ENCODE measurements at regions not wholly inside any gene's neighbourhood (a gene's known extent, or its start where the extent isn't known, plus 50 kb on each side); places are given as distances from the start of the nearest gene placed in this dataset.

- DNase-seq, result no peak
Observed at GRCh38 chr6:12426121-12426520, 136.0 kb downstream of the EDN1 start.

GRCh38 chr6:12431023-12431422, 140.9 kb downstream of the EDN1 start:
- DNase-seq, result no peak

GRCh38 chr6:12436224-12436623, 146.1 kb downstream of the EDN1 start:
- DNase-seq, result no peak

DNA sequence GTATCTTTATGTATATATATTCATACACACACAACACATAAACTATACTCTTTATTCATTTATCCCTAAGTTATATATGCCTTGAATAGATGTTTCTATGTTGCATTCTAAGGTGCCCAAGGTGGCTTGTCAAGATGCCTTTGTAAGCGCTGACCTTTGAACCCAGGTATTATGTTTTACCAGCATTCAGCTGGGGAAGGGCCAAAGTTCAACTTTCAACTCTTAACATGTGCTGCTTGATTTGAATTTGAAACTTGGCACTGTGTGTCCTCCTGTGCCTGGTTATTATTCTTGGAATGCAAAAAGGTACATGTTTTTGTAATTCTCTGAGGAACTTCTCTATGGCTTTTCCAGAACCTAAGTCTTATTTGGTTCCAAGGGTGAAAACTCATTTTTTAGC, 146.5 kb downstream of the EDN1 start:
- no peak for DNase-seq

DNA sequence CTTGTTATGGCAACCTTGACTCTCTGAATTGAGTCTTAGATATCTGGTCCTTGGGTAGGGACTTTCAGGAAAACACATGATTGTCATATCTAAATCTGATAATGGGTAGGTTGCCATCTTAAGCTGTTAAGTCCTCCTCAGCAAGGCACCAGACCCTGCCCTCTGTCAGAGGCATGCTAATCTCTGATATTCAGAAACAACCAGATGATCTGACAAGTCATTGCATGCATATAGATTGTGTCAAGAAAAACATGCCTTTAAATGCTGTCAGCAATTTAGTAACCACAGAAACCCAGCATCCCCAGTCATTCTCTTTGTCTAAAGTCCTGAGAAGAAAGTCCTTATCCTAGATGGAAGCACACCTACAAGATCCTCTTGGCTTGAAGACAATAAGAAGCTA, 149.1 kb downstream of the EDN1 start:
- no peak for DNase-seq

GRCh38 chr6:12440981-12441380, 150.8 kb downstream of the EDN1 start:
- no peak for DNase-seq

DNA sequence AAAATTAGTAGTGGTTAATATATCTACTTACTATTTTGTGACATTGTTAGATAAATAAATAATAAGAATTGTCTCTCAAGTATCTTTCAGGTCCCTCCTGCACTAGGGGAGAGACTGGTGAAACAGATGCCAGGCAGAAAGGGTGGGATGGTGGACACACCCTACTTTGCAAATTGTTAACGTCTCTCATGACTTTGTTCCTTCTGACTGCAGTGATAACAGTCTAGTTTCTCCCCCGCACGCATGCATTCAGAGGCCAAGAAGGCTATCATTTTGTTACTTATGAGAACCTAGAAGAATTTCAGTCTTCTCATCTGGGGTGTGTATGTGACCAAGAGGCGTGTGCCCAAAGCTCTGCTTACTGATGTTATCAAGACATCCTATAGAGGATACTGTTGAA, 152.3 kb downstream of the EDN1 start:
- DNase-seq, result no peak

GRCh38 chr6:12446394-12446793, 156.2 kb downstream of the EDN1 start:
- no peak for DNase-seq

GRCh38 chr6:12449447-12449846, 159.3 kb downstream of the EDN1 start:
- no peak for DNase-seq

GRCh38 chr6:12450467-12450866, 160.3 kb downstream of the EDN1 start:
- DNase-seq, result no peak

DNA sequence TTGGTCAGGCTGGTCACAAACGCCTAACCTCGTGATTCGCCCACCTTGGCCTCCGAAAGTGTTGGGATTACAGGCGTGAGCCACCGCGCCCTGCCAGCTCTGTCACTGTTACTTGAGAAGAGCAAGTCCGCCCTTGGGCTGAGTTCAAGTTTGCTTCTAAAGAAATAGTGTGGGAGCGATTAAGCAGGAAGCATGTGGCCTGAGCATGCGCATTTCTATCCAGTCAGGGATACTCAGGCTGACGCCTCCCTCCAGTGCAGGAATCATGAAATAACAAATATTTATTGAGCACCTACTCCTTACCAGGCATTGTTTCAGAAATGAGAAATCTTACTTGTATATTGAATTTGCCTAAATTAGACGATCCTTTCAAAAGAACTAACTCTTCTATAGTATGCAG, 166.2 kb downstream of the EDN1 start:
- no peak for DNase-seq

- no peak for DNase-seq
Observed at GRCh38 chr6:12457094-12457493, 166.9 kb downstream of the EDN1 start.

DNA sequence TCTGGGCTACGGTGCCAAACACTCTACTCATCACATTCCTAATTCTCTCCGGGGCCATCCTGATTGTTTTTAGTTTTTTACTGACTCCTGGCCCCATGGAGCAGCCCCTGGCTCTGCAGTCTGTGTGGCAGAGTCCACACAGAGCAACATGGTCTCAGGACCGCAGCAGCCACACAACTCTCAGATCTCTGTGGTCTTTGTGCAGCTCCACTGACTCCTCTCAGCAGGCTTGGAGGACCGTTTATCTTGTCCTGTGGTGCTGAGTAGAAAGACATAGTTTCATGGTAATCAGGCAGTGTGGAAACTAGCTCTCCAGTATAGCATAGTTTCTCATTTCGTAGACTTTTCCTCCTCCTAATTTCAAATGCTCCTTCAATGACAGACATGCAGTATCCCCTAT, 168.4 kb downstream of the EDN1 start:
- no peak for DNase-seq

DNA sequence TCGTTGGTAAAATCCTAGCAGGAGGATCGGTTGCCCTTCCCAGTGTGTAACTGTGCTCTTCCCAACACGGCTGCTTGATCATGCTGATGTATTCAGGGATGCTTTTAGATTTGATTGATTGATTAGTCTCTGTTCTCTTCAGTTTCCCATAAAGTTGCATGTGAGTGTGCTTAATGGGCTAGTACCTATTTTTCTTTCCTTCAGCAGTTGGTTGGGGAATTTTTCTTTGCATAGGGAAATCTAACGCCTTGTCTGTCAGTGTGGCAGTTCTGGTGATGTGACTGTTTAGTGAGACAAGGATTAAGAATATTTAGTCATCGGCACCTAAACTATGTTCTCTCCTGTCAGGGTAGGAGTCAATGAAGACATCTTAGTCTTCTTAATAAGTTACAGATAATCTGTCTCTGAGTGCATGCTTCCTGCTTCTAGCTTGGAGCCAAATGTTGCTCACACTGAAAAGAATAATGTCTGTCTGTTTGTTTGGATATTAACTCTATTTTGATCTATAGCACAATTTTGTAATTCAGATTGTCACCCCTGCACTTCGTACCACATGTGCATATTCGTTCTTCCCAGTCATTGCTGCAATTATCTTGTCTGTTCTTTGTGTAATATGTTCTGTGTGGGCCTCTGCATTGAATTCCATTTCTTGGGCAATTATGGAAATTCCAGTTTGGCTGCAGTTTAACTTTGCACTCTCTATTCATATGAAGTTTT, 169.9 kb downstream of the EDN1 start:
- no peak for DNase-seq

- no peak for DNase-seq
Observed at GRCh38 chr6:12467706-12468670, 177.8 kb downstream of the EDN1 start.

DNA sequence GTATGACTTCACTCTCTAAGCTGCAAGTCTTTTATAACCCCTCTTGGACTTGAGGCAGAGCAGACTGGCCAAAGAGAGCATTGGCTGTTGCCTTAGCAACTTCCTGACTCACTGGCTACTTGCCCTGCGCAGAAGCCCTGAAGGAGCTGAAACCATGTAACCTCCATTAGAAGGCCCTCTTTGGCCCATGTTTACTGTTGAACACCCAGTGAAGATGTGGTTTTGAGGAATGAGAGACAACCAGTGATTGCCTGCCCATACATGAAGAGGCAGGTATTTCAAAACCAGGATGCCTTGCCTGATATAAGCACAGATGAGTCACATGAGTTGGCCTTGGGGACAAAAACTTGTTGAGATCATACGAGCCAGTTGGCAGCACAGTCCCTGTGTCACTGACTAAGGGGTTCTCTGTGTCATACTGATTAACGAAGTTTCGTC, 182.5 kb downstream of the EDN1 start:
- no peak for DNase-seq

GRCh38 chr6:12473494-12473893, 183.3 kb downstream of the EDN1 start:
- DNase-seq, result no peak

DNA sequence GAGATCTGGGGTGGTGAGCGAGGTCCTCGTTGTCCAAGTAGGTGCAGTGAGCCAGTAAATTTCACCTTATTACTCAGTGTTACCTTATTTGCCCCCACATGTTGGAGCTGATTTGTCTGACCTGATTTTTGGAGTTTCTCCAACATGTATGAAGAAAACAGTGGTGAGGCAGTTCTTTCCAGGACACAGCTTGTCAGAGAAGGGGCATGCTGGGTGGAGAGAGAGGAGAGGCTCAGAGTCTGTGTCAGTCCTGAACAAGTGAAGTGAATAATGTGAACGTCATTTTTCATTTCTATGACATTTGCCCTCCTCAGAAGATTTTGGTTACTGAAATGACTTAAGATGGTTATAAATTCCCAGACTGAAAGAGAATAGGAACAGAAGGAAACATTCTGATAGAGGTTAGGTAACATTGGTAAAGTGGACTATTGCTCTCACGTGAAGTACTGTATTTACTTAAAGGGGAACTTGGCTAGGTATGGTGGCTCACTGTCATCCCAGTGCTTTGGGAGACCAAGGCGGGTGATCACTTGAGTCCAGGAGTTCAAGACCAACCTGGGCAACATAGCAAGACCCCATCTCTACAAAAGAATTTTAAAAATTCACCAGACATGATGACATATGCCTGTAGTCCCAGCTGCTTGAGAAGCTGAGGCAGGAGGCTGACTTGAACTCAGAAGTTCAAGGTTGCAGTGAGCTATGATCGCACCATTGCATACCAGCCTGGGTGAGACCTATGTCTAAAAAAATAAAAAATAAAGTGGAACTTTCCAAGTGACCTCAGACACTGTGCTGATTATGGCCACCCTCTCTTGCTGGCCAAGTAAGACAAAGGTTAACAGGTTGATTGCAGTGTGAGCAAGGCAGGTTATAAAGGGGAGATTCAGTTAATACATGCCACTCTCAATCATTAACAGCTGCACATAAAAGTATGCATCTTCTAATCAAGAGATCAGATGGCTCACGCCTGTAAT, 184.3 kb downstream of the EDN1 start:
- no peak for DNase-seq

GRCh38 chr6:12476484-12476883, 186.3 kb downstream of the EDN1 start:
- no peak for DNase-seq

- no peak for DNase-seq
Observed at GRCh38 chr6:12477616-12478015, 187.5 kb downstream of the EDN1 start.

DNA sequence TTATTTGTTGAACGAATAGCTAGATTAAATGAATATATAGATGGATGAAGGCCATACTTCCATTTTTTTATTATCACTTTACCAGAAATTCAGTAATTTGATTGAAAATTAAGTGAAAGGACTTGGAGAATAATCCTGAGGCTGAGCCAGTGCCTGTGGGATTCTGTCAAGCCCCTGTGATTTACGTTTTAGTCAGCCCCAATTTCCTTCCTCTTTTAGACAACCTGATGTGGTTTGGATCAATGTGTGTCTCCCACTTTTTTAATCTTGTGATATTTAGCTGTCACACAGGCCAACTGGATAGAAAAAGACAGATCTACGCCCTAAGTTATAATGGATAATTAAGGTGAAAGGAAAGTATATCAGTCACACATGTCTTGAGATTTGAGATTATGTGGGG, 188.8 kb downstream of the EDN1 start:
- no peak for DNase-seq

DNA sequence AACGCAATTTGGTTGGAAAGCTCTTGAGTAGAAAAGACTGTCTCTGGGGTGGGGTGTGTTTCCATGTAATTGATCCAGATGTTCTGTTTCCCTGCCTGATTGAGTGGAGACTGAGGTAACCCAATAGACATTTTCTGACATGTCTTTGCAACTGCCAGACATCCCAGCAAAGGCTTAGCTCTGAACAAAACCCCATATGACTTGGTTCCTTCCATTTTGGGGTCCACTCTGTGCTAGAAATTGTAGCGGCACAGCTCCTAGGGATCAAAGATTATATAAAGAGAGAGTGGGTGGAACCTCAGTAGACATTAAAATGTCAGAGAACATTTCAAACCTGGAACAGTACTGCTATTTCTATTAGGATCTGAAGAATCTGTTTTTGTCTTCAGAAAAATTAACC, 189.3 kb downstream of the EDN1 start:
- DNase-seq, result no peak

DNA sequence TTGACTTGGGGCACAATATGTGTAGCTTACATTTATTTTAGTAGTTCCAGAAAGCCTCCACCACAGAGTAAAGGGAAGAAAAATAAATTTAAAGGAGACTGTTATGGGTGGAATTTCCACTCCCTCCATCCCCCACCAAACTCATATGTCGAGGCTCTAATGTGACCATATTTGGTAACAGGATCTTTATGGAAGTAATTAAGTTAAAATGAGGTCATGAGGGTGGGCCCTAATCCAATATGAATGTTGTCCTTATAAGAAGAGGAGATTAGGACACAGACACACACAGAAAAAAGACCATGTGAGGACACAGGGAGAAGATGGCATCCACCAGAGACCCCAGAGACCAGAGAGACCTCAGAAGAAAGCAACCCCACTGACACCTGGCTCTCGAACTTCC, 189.7 kb downstream of the EDN1 start:
- no peak for DNase-seq

Measured in NCI-H146 (cell line).